Kidney epithelial cell (primary cell): ENCODE measurements at regions not wholly inside any gene's neighbourhood (a gene's known extent, or its start where the extent isn't known, plus 50 kb on each side); places are given as distances from the start of the nearest gene placed in this dataset.

Source experiments
- DNase-seq: peaks from one replicate; pipeline ENCODE4 v3.0.0-alpha.2; 2010; ENCODE audit warnings: low read depth
- H3K27me3 ChIP-seq: 2 replicates; pipeline ENCODE4 v1.6.0; 2011; ENCODE audit warnings: low read length; ENCODE audit not compliant: control insufficient read depth, insufficient read depth
- H3K36me3 ChIP-seq: 2 replicates; pipeline ENCODE4 v1.5.1; 2011; ENCODE audit warnings: low read length; ENCODE audit not compliant: control insufficient read depth, insufficient read depth
- H3K4me3 ChIP-seq: 2 replicates; pipeline ENCODE4 v1.5.1; 2011; ENCODE audit warnings: low read depth, mild to moderate bottlenecking, control low read depth, low read length
- TF ChIP-seq, protein P1 (sequence below): IDR thresholded peaks from 2 replicates; pipeline ENCODE4 v1.5.1; 2011; ENCODE audit warnings: mild to moderate bottlenecking, moderate library complexity, low read length, control low read depth, inconsistent platforms; ENCODE audit not compliant: insufficient read depth, poor library complexity, severe bottlenecking

DNA sequence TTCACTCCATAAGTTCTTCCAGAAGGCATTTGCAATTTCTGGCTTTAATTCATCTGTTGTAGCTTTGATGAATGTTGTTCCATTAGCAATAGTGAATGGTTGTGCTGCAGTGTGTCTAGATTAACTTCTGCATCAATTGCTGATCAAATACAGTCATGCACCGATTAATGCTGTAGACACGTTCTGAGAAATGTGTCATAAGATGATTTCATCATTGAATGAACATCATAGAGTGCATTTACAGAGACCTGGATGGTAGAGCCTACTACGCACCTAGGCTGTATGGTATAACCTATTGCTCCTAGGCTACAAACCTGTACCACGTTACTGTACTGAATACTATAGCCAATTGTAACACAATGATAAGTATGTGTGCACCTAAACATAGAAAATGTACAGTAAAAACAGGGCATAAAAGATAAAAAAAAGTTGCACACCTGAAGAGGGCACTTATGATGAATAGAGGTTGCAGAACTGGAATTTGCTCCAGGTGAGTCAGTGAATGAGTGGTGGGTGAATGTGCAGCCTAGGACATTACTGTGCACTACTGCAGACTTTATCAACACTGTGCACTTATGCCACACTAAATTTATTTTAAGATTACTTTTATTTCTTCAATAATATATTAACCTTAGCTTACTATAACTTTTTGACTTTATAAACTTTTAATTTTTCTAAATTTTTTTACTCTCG lies 170.7 kb downstream of the HERPUD2 start:
- no peak overlapping the region for H3K4me3 ChIP-seq
- H3K27me3 ChIP-seq = no peaks in the 10 kb centered on the region
- DNase-seq = no peak
- no peaks in the 10 kb centered on the region for H3K36me3 ChIP-seq
- TF ChIP-seq, protein P1, sequence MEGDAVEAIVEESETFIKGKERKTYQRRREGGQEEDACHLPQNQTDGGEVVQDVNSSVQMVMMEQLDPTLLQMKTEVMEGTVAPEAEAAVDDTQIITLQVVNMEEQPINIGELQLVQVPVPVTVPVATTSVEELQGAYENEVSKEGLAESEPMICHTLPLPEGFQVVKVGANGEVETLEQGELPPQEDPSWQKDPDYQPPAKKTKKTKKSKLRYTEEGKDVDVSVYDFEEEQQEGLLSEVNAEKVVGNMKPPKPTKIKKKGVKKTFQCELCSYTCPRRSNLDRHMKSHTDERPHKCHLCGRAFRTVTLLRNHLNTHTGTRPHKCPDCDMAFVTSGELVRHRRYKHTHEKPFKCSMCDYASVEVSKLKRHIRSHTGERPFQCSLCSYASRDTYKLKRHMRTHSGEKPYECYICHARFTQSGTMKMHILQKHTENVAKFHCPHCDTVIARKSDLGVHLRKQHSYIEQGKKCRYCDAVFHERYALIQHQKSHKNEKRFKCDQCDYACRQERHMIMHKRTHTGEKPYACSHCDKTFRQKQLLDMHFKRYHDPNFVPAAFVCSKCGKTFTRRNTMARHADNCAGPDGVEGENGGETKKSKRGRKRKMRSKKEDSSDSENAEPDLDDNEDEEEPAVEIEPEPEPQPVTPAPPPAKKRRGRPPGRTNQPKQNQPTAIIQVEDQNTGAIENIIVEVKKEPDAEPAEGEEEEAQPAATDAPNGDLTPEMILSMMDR = no peak

DNA sequence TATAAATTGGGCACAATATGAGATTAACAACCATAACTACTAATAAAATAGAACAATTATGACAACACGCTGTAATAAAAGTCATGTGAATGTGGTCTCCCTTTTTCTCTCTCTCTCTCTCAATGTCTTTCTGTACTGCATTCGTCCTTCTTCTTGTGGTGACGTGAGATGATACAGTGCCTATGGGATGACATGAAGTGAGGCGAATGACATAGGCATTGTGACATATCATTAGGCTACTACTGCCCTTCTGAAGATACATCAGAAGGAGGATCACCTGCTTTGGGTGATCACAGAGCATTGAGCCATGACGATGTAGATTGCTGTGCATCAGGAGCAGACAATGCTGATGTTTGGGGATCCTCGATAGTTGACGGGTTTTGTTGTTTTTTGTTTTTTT lies 171.6 kb downstream of the HERPUD2 start:
- Histone ChIP-seq H3K36me3 (no peaks in the 10 kb centered on the region), H3K4me3 (no peak overlapping the region), H3K27me3 (no peaks in the 10 kb centered on the region)
- TF ChIP-seq, protein P1 = no peak
- no peak for DNase-seq

DNA sequence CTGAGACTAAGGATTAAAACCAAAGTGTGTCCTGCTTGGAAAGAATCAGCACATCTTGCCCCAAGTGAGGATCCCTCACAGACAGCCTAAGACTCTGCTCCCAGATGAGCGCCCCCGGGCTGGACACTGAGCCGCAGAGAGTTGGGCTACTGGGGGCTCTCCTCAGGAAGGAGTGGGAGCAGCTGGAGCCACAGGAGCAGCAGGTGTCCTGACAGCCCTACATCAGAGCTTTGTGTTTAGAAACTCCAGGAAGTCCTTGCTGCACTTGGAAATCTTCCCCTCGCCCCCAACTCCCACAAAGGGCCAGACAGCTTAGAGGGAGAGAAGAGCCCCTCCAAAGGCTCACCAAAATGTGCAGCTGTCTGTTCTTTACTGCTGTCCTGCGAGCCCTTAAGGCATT lies 172.2 kb downstream of the HERPUD2 start:
- H3K27me3 ChIP-seq = no peaks in the 10 kb centered on the region
- H3K4me3 ChIP-seq = no peak overlapping the region
- H3K36me3 ChIP-seq = no peaks in the 10 kb centered on the region
- DNase-seq = no peak
- TF ChIP-seq, protein P1 = no peak

DNA sequence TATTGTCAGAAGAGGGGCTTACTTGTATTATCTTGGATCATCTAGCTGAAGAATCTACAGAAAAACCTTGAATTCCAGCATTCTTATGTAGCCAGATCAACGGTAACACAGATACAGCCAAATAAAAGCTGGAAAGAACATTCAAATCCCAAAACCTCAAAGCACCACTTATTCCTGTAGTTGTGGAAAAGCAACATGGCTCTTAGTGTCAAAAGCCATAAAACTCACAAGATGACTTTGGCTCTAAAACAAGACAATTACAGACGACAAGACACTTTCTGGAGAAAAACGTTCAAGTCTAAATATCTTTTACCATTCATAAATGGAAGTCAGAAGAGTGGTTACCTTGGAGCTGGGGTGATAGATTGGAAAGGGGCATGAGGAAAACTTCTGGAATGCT lies 173.0 kb downstream of the HERPUD2 start:
- TF ChIP-seq, protein P1 = no peak
- H3K27me3 ChIP-seq = no peaks in the 10 kb centered on the region
- no peak overlapping the region for H3K4me3 ChIP-seq
- no peak for DNase-seq
- no peaks in the 10 kb centered on the region for H3K36me3 ChIP-seq

DNA sequence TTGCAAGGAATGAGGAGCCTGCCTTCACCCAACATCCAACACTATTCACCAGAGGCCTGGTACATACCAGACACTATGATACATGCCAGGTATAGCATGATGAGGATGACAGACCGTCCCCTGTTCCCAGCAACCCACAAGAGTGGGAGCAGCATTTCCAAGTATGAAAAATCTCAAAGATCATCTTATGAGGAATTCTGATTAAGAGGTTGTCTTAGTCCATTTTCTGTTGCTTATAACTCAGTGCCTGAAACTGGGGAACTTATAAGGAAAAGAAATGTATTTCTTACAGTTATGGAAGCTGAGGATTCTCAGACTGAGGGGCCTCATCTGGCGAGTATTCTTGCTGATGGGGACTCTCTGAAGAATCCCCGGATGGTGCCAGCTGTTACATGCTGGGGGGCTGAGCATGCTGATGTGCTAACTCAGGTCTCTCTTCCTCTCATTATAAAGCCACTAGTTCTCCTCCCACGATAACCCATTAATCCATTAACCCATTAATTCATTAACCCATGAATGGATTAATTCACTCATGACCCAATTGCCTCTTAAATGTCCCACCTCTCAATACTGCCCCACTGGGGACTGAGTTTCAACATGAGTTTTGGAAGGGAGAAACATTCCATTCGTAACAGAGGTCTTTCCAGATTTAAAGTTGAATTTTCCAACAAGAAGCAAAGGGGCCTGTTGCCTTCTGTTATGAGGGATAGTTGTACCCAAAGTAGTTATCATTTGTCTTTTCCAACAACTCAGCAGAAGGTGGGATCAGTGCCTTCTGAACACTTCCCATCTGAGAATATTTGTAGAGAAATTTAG lies 173.9 kb downstream of the HERPUD2 start:
- Histone ChIP-seq H3K4me3 (no peak overlapping the region), H3K36me3 (no peaks in the 10 kb centered on the region), H3K27me3 (no peaks in the 10 kb centered on the region)
- TF ChIP-seq, protein P1 = no peak
- DNase-seq = no peak
